Jurkat, Clone E6-1 (cell line): ENCODE measurements at regions not wholly inside any gene's neighbourhood (a gene's known extent, or its start where the extent isn't known, plus 50 kb on each side); places are given as distances from the start of the nearest gene placed in this dataset.

Source experiments
- DNase-seq: peaks from one replicate; pipeline ENCODE4 v3.0.0-alpha.2; 2011; ENCODE audit warnings: low read depth, low spot score
- H3K4me3 ChIP-seq: 2 replicates; pipeline ENCODE4 v1.5.1; 2011; ENCODE audit warnings: mild to moderate bottlenecking, low read length, control low read depth, moderate library complexity

DNA sequence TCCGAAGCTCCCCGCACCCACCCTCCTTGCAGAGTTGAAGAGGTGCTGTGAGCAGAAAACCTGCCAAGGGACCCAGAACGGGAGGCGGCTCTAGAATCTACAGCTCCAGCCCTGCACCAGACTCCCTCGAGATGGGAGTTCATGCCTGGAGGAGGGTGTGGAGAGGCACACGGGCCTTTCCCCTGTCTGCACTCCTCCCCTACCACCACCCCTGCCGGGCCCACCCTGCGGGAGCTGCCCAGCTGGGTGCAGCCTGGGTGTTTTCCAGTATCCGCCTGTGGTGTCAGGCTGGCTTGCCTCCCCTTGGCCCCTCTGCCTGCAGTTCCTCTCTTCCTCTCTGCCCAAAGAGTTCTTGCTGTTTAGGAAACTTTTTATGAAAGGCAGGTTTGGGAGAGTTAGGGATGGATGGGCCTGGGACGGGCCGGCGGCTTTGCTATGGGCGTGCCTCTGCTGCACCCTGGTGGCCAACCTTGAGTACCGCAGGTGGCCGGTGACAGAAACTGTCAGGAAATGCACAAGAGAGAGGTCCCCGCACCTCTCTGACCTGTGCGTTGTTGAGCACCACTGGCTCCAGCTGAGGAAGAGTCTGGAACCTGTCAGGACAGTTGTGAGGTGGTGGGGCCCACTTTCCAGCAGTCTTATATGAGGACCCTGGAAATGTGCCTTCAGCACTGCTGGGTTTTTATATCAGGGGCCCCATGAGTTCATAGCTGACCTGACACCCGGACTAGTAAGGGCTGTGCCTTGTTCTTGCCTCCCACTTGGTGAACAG lies 354.1 kb downstream of the SEC14L1 start:
- H3K4me3 ChIP-seq, result no peak overlapping the region
- DNase-seq, result peak; percentile 37

DNA sequence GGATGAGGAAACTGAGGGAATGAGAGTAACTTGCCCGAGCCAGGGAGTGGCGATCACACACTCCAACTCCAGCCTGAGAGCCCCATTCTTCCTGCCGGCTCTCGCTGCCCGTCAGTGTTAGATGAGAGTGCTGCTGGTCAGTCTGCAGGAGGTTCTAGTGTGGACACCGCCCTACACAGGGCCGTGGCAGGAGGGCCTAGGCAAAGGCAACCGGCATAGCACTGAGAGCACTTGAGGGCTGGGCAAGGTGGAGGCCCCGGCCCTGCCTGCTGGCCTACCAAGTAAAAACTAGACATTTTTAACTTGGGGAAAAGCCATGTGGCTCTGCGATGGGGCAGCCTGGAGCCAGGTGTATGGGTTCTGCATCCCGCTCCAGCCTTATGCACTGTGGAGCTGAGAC lies 354.8 kb downstream of the SEC14L1 start:
- no peak overlapping the region for H3K4me3 ChIP-seq
- no peak for DNase-seq

DNA sequence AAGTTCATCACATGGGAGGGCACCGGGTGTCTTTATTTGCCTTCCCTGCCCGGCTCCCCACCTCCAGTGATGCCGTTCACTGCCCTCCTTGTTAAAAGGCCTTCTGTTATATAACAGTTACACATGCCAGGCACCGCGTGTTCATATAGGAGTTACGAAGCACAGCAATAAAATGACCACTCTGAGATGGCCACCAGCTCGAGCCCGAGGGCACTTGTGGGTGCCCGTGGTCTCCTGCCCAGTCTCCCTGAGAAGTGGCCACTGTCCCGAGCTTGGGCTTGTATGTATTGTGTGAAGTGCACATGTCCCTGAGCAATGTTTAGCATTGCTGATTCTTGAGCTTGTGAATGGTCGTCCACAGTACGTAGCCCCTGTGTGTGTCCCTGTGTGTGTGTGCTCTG lies 355.6 kb downstream of the SEC14L1 start:
- H3K4me3 ChIP-seq, result no peak overlapping the region
- DNase-seq, result no peak

DNA sequence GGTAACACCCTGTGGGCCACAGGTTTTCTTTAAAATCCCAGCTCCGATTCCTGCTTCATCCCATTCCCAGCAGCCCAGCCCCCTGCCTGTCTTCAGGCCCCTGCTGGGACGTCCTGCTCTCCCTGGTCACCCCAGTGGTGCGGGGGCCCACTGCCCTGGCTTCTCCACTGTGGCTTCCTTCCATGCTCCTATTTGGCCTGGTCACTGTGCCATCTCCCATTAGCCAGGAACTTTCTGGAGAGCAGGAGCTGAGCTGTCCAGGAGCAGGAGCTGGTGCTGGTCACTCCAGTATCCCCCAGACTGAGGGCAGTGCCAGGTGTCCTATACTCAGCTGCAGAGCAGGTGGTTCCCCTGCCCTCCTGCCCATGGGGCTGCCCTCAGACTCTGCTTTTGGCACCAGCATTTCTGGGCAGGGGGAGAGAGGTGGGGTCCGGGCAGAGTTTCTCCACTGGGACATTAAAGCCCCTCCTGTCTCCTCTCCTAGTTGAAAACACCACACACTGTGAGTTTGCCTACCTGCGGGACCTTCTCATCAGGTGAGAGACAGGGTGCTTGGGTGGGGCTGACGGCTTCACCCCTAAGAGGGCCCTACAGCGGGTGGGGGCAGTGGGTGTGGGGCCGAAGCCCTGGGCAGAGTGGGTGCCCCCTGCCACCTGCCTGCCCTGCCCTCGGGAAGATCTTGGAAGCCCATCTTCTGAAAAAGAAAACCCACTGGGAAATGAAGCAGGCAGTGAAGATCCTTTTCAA lies 356.2 kb downstream of the SEC14L1 start:
- no peak for DNase-seq
- no peak overlapping the region for H3K4me3 ChIP-seq

- no peak overlapping the region for H3K4me3 ChIP-seq
- DNase-seq, result no peak
Measured at GRCh38 chr17:77497578-77497934, 356.8 kb downstream of the SEC14L1 start.

DNA sequence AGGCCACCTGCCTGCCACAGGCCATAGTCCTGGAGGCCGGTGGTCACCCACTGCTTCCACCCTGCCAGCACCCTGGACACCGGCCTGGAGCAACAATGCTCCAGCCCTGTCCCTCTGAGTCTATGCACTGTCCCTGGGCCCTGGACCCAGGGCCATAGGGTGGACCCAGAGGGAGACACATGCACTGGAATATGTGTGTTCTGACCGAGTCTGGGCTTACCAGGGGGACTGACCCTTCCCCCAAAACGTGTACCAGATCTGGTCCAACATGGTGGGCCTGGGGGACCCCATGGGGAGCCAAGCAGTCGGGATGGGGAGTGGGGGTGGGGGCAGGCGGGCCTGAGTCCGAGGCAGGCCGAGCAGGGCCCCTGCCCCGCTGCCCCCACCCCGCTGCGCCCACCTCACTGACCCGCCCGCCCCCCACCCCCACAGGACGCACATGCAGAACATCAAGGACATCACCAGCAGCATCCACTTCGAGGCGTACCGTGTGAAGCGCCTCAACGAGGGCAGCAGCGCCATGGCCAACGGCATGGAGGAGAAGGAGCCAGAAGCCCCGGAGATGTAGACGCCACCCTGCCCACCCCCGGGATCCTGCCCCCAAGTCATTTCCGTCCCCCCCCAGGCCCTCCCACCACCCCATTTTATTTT lies 357.4 kb downstream of the SEC14L1 start:
- no peak for DNase-seq
- no peak overlapping the region for H3K4me3 ChIP-seq

DNA sequence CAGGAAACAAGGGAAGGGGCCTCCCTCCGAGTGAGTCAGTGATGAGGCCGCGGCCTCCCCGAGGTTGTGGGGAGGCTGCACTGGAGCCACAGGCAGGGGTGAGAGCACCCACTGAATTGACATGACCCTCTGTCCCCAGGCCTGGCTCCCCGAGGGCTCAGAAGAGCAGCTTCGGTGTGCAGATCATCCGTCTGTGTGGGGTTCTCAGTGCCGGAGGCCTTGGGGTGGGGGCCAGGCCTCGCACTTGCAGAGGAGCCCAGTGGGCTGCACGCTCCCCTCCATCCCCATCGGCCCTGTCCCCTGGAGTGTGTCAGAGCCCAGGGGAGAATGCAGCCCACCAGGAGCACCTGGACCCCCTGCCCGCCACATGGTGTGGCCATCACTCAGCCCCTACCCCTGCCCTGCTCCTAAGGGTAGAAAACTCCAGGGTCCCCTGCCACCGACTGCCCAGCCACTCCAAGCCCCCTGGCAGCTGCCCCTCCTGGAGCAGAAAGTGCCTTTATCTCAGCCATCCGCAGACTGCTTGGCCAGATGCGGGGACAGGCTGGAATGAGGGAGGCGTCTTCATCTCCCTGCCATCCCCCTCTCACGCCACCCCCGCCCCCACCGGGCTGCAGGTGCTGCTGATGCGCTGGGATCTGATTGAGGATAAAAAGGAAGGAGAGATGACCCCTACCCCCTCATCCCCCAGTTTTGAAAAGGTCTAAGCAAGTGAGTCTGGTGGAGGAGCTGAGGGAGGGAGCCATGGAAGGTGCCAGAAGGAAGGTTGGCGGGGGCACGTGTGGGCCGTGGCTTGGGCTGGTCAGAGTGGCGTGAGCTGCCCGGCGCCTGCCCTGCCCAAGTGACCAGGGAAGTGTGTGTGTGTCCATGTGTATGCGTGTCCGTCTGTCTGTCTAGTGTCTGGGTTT lies 358.3 kb downstream of the SEC14L1 start:
- H3K4me3 ChIP-seq, result no peak overlapping the region
- DNase-seq, result no peak

- DNase-seq, result no peak
- no peak overlapping the region for H3K4me3 ChIP-seq
Measured at GRCh38 chr17:77499699-77500435, 359.1 kb downstream of the SEC14L1 start.

DNA sequence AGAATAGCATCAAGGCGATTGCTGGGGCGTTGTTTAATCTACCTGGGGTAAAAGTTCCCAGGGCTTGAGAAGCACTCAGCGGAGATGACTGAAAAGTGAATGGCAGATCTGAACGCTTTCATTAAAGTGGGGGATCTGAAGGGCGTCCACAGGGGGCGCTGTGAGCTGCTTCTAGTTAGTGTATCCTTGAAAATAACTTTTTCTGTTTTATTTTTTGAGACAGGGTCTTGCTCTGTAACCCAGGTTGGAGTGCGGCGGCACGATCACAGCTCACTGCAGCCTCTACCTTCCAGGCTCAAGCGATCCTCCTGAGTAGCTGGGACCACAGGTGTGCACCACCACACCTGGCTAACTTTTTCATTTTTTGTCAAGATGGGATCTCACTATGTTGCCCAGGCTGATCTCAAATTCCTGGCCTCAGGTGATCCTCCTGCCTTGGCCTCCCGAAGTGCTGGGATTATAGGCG lies 360.4 kb downstream of the SEC14L1 start:
- H3K4me3 ChIP-seq, result no peak overlapping the region
- DNase-seq, result peak; percentile 39

DNA sequence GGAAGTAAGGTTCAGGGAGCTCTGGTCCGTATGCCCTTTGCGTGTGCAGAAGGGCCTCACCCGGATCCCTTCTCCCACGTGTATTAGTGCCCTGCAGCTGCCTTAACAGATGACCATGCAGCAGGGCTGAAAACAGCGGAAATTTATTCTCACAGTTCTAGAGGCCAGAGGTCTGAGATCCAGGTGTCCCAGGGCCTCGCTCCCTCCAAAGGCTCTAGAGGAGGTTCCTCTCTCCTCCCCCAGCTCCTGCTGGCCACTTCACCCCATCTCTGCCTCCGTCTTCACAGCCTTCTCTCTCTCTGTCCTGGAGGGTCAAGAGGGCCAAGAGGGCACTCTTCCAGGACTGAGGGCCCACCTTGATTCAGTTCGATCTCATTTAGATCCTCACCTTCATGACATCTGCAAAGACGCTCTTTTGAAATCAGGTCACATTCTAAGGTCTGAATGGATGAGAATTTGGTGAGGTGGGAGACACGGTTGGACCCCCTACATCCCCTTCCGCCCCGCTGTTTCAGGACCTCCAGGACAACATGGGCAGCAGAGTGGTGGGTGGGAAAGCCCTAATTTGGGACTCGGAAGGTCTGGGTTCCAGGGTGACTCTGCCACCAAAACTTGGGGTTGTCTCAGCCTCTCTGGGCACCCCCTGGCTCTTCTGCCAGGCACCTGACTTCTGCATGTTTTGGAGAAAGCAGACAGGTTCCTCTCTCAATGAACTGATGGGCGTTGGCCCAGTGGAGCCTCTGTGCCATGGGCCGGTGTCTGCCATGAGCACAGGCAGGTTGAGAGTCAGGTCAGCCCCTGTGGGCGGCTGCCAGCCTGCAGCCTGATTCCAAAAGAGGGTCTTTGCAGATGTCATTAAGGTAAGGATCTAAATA lies 361.2 kb downstream of the SEC14L1 start:
- H3K4me3 ChIP-seq, result no peak overlapping the region
- no peak for DNase-seq

DNA sequence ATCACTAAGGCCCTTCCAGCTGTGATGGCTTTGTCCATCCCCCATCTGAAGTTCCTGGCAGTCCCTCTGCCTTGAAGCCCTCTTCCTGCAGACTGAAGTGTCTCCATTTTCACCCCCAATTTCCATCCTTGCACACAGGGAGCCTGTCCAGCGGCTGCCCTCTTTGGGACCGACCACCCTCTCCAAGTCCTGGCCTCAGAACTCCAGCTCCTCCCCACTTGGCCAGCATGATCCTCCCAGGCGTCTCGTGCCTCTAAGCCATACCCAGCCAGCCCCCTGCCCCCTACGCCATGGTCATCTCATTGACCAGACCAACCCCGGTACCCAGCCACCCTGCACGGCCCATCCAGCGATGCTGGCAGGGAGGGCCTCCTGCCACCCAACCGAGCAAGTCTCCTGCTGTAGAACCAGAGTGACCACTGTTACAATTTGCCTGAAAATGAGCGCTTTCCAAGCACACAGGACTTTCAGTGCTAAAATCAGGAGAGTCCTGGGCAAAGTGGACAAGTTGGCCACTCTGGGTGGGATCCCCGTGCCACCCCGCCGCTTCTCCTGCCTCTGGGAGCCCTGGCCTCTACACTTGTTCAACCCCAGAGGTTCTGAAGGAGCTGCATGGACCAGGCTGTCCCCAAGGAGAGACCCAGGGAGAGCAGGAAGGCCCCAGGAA lies 362.0 kb downstream of the SEC14L1 start:
- DNase-seq, result no peak
- no peak overlapping the region for H3K4me3 ChIP-seq

- no peak for DNase-seq
- H3K4me3 ChIP-seq, result no peak overlapping the region
Measured at GRCh38 chr17:77503293-77503655, 362.5 kb downstream of the SEC14L1 start.

DNA sequence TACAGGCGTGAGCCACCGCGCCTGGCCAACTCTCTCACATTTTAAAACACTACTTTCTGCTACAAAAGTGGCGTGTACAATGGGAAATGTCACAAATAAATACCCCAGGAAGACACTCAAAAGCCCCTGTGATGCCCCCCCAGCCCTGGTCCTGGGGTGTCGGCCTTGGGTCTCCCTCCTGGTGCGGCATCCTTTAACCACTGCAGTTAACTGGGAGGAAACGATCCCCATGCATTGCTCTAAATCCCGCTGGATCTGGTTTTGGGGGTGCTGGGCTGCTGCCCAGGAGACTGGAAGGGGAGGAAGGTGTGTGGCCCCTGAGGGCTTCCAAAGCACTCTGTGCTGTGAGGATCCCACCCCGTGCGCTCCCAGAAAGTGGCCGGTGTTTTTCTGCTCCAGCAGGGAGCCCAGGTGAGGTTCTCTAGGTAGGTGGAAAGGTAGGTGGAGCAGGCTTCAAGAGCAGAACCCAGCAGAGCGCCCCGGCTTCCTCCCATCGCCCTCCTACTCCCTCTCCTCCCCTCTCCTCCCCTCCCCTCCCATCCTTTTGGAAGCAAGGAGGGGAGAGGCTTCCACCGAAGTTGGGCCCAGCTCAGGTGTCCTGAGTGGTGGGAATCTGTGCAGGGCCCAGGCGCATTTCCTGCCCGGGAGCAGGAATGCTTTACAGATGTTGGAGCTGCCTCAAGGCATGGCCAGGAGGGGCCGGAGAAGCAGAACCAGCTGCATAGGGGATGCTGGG lies 363.3 kb downstream of the SEC14L1 start:
- no peak overlapping the region for H3K4me3 ChIP-seq
- no peak for DNase-seq

DNA sequence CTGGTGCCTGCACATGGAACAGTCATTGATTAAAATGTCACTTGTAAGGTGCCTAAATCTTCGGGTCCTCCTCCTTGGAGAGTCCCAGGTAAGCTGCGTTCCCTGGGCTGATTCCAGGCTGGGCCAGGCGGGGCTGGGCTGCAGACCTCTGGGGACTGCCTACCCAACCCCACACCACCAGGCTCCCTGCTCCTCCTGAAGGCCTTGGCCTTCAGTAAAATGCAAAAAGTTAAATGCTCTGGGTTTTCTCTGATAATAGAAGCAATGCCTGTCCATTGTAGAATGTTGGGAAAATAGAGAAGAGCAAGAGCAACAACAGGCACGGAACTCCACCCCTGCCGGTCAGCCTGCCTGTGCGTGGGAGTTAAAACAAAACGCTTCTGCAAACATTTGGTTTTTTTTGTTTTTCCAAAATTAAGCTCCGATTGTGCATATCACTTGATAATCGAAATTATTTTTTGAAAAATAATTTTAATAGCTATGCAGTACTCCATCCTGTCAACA lies 363.9 kb downstream of the SEC14L1 start:
- DNase-seq, result no peak
- H3K4me3 ChIP-seq, result no peak overlapping the region

GRCh38 chr17:77505181-77505639 lies 364.4 kb downstream of the SEC14L1 start:
- no peak for DNase-seq
- no peak overlapping the region for H3K4me3 ChIP-seq

- H3K4me3 ChIP-seq, result no peak overlapping the region
- no peak for DNase-seq
Measured at GRCh38 chr17:77506371-77506991, 365.7 kb downstream of the SEC14L1 start.
